HepG2 (cell line): ENCODE measurements at regions not wholly inside any gene's neighbourhood (a gene's known extent, or its start where the extent isn't known, plus 50 kb on each side); places are given as distances from the start of the nearest gene placed in this dataset.

Experiments used
- ATAC-seq: fragments of 200-7000 bp; cut with Tn5 transposase; 3 replicates; pipeline ENCODE4 v1.9.1; 2020; ENCODE audit warnings: mild to moderate bottlenecking, moderate library complexity
- BruUV-seq: library from RNA; stranded (reverse); fragments of 400-500 nt; replicated peaks from 2 replicates; lab custom pipeline; 2021; lab: Mats Ljungman, UMichigan
- CTCF ChIA-PET: fragments of 300-600 bp; formaldehyde crosslinking; extraction: SDS; loops from one replicate; lab custom pipeline; 2021; ENCODE audit warnings: low total read pairs, inconsistent platforms, low intra/inter-chr PET ratio; lab: Yijun Ruan, JAX
- POLR2A ChIA-PET: fragments of 350-600 bp; sonication (Branson Sonifier 250); formaldehyde crosslinking; loops from one replicate; lab custom pipeline; 2020; ENCODE audit warnings: antibody characterized with exemption, inconsistent platforms; lab: Yijun Ruan, JAX
- DNase-seq: peaks from one replicate; pipeline ENCODE4 v3.0.0-alpha.2; 2015; ENCODE audit warnings: low spot score
- FAIRE-seq: peaks from 3 replicates; lab custom pipeline; 2011; peaks lifted over from hg19 to GRCh38; lab: Jason Lieb, UNC
- H2AFZ ChIP-seq: one replicate; pipeline ENCODE4 v1.6.1; 2011; ENCODE audit warnings: low read length, inconsistent platforms
- H3K27ac ChIP-seq: fragments of 300-600 bp; 3 replicates; pipeline ENCODE4 v1.8.0; 2011; ENCODE audit warnings: mixed run types, mild to moderate bottlenecking, mixed read lengths, low read length, inconsistent platforms; ENCODE audit not compliant: insufficient read depth; ENCODE audit errors: extremely low read length
- H3K27me3 ChIP-seq, 2 experiments: fragments of 200-600 bp in 1 of 2; 2 replicates in 1 of 2; 3 replicates in 1 of 2; pipeline versions ENCODE4 v1.6.0 to v1.8.0; 2011; ENCODE audit warnings: low read length in 2 of 2, mild to moderate bottlenecking in 2 of 2, moderate library complexity in 2 of 2, inconsistent platforms in 1 of 2; ENCODE audit not compliant: insufficient read depth in 2 of 2, control insufficient read depth in 1 of 2
- H3K36me3 ChIP-seq, 2 experiments: fragments of 200-600 bp in 1 of 2; replicated peaks in 1 of 2; 2 replicates in 1 of 2; 3 replicates in 1 of 2; pipeline versions ENCODE4 v1.5.1 to v1.8.0; 2011; ENCODE audit warnings: low read length in 2 of 2, inconsistent platforms in 1 of 2; ENCODE audit not compliant: insufficient read depth in 2 of 2, control insufficient read depth in 1 of 2
- H3K4me1 ChIP-seq: 2 replicates; pipeline ENCODE4 v1.5.1; 2012; ENCODE audit warnings: low read length, inconsistent platforms; ENCODE audit not compliant: insufficient read depth
- H3K4me2 ChIP-seq: 2 replicates; pipeline ENCODE4 v1.6.0; 2011; ENCODE audit warnings: low read depth, low read length, inconsistent platforms
- H3K4me3 ChIP-seq, 3 experiments: fragments of 200-600 bp in 1 of 3; sonication (generic), shearing (Covaris generic) in 1 of 3; replicated peaks in 1 of 3; 2 replicates each; pipeline ENCODE4 v1.5.1; 2011 to 2016; ENCODE audit warnings: low read length in 3 of 3, inconsistent platforms in 2 of 3, low read depth in 2 of 3, mild to moderate bottlenecking in 2 of 3, control low read depth in 1 of 3, mixed read lengths in 1 of 3; ENCODE audit not compliant: insufficient read depth in 1 of 3
- H3K79me2 ChIP-seq: one replicate; pipeline ENCODE4 v1.6.1; 2011; ENCODE audit warnings: low read length, inconsistent platforms; ENCODE audit not compliant: insufficient read depth
- H3K9ac ChIP-seq: 2 replicates; pipeline ENCODE4 v1.6.0; 2011; ENCODE audit warnings: mild to moderate bottlenecking, low read depth, low read length, inconsistent platforms; ENCODE audit not compliant: insufficient read depth
- H3K9me3 ChIP-seq: 2 replicates; pipeline ENCODE4 v1.5.1; 2012; ENCODE audit warnings: mild to moderate bottlenecking, low read length
- H4K20me1 ChIP-seq: 2 replicates; pipeline ENCODE4 v1.6.0; 2011; ENCODE audit warnings: inconsistent platforms, mild to moderate bottlenecking, low read length, moderate library complexity; ENCODE audit not compliant: insufficient read depth
- HINFP ChIP-seq: sonication (generic); formaldehyde crosslinking; IDR thresholded peaks from 2 replicates; pipeline ENCODE4 v1.4.0; 2020; ENCODE audit warnings: low read depth, mild to moderate bottlenecking, missing genetic modification reagents
- IKZF4 ChIP-seq: sonication (generic); formaldehyde crosslinking; IDR thresholded peaks from 2 replicates; pipeline ENCODE4 v1.5.1; 2020; ENCODE audit warnings: borderline replicate concordance, mild to moderate bottlenecking, low read depth, missing genetic modification reagents; ENCODE audit errors: not compliant biosample characterization
- ZNF607 ChIP-seq: sonication (generic); formaldehyde crosslinking; IDR thresholded peaks from 2 replicates; pipeline ENCODE4 v1.5.1; 2020; ENCODE audit warnings: missing genetic modification reagents, mild to moderate bottlenecking, borderline replicate concordance
- WGBS: methylation state at CpG from one replicate; pipeline ENCODE4 v1.1.6; 2017; ENCODE audit warnings: low lambda C conversion rate; 5-methylcytosine and 5-hydroxymethylcytosine counted together
- in situ Hi-C: cut with HindIII; loops from 2 replicates; pipeline ENCODE4 v1.10.0; 2017; ENCODE audit warnings: low pct_unique_long_range_greater_than_20kb; ENCODE audit not compliant: extremely low pct_ligation_motif_present
- intact Hi-C: fragments of 100-400 bp; cut with micrococcal nuclease; formaldehyde crosslinking; loops from one replicate; pipeline ENCODE4 v1.10.0; 2022; ENCODE audit not compliant: unreplicated experiment
- TF ChIP-seq, protein P1 (sequence below): sonication (generic); formaldehyde crosslinking; IDR thresholded peaks from 2 replicates; pipeline ENCODE4 v1.4.0; 2020; ENCODE audit warnings: missing genetic modification reagents, mild to moderate bottlenecking, borderline replicate concordance
- TF ChIP-seq, protein P2 (sequence below): sonication (generic); formaldehyde crosslinking; IDR thresholded peaks from 2 replicates; pipeline ENCODE4 v1.4.0; 2020; ENCODE audit warnings: missing genetic modification reagents, borderline replicate concordance

- TF ChIP-seq, protein P1, sequence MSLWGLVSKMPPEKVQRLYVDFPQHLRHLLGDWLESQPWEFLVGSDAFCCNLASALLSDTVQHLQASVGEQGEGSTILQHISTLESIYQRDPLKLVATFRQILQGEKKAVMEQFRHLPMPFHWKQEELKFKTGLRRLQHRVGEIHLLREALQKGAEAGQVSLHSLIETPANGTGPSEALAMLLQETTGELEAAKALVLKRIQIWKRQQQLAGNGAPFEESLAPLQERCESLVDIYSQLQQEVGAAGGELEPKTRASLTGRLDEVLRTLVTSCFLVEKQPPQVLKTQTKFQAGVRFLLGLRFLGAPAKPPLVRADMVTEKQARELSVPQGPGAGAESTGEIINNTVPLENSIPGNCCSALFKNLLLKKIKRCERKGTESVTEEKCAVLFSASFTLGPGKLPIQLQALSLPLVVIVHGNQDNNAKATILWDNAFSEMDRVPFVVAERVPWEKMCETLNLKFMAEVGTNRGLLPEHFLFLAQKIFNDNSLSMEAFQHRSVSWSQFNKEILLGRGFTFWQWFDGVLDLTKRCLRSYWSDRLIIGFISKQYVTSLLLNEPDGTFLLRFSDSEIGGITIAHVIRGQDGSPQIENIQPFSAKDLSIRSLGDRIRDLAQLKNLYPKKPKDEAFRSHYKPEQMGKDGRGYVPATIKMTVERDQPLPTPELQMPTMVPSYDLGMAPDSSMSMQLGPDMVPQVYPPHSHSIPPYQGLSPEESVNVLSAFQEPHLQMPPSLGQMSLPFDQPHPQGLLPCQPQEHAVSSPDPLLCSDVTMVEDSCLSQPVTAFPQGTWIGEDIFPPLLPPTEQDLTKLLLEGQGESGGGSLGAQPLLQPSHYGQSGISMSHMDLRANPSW (CRISPR knock-in tag), result no peak
- TF ChIP-seq, protein P2, sequence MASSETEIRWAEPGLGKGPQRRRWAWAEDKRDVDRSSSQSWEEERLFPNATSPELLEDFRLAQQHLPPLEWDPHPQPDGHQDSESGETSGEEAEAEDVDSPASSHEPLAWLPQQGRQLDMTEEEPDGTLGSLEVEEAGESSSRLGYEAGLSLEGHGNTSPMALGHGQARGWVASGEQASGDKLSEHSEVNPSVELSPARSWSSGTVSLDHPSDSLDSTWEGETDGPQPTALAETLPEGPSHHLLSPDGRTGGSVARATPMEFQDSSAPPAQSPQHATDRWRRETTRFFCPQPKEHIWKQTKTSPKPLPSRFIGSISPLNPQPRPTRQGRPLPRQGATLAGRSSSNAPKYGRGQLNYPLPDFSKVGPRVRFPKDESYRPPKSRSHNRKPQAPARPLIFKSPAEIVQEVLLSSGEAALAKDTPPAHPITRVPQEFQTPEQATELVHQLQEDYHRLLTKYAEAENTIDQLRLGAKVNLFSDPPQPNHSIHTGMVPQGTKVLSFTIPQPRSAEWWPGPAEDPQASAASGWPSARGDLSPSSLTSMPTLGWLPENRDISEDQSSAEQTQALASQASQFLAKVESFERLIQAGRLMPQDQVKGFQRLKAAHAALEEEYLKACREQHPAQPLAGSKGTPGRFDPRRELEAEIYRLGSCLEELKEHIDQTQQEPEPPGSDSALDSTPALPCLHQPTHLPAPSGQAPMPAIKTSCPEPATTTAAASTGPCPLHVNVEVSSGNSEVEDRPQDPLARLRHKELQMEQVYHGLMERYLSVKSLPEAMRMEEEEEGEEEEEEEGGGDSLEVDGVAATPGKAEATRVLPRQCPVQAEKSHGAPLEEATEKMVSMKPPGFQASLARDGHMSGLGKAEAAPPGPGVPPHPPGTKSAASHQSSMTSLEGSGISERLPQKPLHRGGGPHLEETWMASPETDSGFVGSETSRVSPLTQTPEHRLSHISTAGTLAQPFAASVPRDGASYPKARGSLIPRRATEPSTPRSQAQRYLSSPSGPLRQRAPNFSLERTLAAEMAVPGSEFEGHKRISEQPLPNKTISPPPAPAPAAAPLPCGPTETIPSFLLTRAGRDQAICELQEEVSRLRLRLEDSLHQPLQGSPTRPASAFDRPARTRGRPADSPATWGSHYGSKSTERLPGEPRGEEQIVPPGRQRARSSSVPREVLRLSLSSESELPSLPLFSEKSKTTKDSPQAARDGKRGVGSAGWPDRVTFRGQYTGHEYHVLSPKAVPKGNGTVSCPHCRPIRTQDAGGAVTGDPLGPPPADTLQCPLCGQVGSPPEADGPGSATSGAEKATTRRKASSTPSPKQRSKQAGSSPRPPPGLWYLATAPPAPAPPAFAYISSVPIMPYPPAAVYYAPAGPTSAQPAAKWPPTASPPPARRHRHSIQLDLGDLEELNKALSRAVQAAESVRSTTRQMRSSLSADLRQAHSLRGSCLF (CRISPR knock-in tag), result no peak
- TF ChIP-seq HINFP (CRISPR knock-in tag) (no peak), ZNF607 (CRISPR knock-in tag) (no peak), IKZF4 (CRISPR knock-in tag) (no peak)
- no peak overlapping the region for H3K4me3 ChIP-seq
- no peak overlapping the region for H3K27ac ChIP-seq
- POLR2A ChIA-PET, result no interaction called here
- H3K27me3 ChIP-seq, result 0 out of 5 replicates have a peak, but pooled peaks cover 0 to 5% of the 10 kb centered on the region in 2 experiments
- H3K4me2 ChIP-seq, result no peak overlapping the region
- H2AFZ ChIP-seq, result no peak overlapping the region
- H3K4me1 ChIP-seq, result no peaks in the 10 kb centered on the region
- intact Hi-C loops (no loop called here), in situ Hi-C loops (loop anchor here (10.0 to 25.0 kb wide), 2 partner anchors 313 to 610 kb away; partner anchors contain the start of genes LARP7 and ZGRF1)
- no peaks in the 10 kb centered on the region for H3K9me3 ChIP-seq
- no peak for ATAC-seq
- BruUV-seq, result no TSS peak
- H3K79me2 ChIP-seq, result no peaks in the 10 kb centered on the region
- DNase-seq, result no peak
- CTCF ChIA-PET, result no interaction called here
- WGBS, result 0% methylated on average over 2 of the region's 2 CpGs
- H3K36me3 ChIP-seq, result no peaks in the 10 kb centered on the region
- no peak overlapping the region for H3K9ac ChIP-seq
- H4K20me1 ChIP-seq, result no peaks in the 10 kb centered on the region
- FAIRE-seq, result no peak
These were observed 101.8 kb upstream of the ANK2 start for GRCh38 chr4:112947616-112948015.
